ENCODE measurements at regions not wholly inside any gene's neighbourhood (a gene's known extent, or its start where the extent isn't known, plus 50 kb on each side); places are given as distances from the start of the nearest gene placed in this dataset.
"Not testable (repeated sequence)": the region's sequence is repeated elsewhere in the genome, so short reads cannot be mapped to it uniquely, and the experiment has no call there.

GRCh38 chr2:47708801-47709499, 74.0 kb upstream of the MSH6 start:
- TF ChIP-seq POLR2A (IDR thresholded peaks at IDR 0.05) = no peak
- TF ChIP-seq, protein P1, sequence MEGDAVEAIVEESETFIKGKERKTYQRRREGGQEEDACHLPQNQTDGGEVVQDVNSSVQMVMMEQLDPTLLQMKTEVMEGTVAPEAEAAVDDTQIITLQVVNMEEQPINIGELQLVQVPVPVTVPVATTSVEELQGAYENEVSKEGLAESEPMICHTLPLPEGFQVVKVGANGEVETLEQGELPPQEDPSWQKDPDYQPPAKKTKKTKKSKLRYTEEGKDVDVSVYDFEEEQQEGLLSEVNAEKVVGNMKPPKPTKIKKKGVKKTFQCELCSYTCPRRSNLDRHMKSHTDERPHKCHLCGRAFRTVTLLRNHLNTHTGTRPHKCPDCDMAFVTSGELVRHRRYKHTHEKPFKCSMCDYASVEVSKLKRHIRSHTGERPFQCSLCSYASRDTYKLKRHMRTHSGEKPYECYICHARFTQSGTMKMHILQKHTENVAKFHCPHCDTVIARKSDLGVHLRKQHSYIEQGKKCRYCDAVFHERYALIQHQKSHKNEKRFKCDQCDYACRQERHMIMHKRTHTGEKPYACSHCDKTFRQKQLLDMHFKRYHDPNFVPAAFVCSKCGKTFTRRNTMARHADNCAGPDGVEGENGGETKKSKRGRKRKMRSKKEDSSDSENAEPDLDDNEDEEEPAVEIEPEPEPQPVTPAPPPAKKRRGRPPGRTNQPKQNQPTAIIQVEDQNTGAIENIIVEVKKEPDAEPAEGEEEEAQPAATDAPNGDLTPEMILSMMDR (IDR thresholded peaks at IDR 0.05) = no peak
- H3K4me1 ChIP-seq = no peaks in the 10 kb centered on the region
- H3K36me3 ChIP-seq (replicated peaks in 1 of 2; ENCODE audit: insufficient read depth in 1 of 2, low read depth in 2 of 2) = no peaks in the 10 kb centered on the region
- intact Hi-C loops (cut with DNase I) = no loop called here
- 83 to 89% methylated on average over 4 of the region's 4 CpGs for WGBS, 2 donors
- no peak for DNase-seq
- no peaks in the 10 kb centered on the region for H3K9me3 ChIP-seq
- no peak for ATAC-seq
- no peak overlapping the region for H3K27ac ChIP-seq
- no peaks in the 10 kb centered on the region for H3K27me3 ChIP-seq
- no peak overlapping the region for H3K4me3 ChIP-seq

DNA sequence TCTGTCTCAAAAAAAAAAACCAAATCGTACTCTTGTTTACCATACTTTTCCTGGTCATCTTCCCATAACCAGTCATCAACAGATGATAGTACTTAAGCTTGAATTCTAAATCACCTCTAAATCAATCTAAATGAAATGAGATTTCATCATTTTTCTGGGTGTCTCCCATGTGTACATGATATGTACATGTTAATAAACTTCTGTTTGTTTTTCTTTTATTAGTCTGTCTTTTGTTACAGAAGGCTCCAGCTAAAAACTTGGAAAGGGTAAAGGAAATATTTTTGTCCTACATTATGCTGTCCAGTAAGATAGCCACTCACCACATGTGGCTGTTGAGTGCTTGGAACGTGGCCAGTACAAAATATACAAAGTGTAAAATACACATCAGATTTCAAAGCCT, 78.7 kb upstream of the MSH6 start:
- H3K27ac ChIP-seq = no peak overlapping the region
- DNase-seq (no peak), ATAC-seq (no peak)
- H3K9me3 ChIP-seq = no peaks in the 10 kb centered on the region
- H3K4me3 ChIP-seq = no peak overlapping the region
- H3K4me1 ChIP-seq = no peaks in the 10 kb centered on the region
- TF ChIP-seq POLR2A (IDR thresholded peaks at IDR 0.05) = no peak
- TF ChIP-seq, protein P1 (IDR thresholded peaks at IDR 0.05) = no peak
- 17% methylated on average over 2 of the region's 2 CpGs for WGBS, 2 donors
- no peaks in the 10 kb centered on the region for H3K36me3 ChIP-seq (replicated peaks in 1 of 2; ENCODE audit: insufficient read depth in 1 of 2, low read depth in 2 of 2)
- H3K27me3 ChIP-seq = no peaks in the 10 kb centered on the region
- intact Hi-C loops (cut with DNase I) = no loop called here

DNA sequence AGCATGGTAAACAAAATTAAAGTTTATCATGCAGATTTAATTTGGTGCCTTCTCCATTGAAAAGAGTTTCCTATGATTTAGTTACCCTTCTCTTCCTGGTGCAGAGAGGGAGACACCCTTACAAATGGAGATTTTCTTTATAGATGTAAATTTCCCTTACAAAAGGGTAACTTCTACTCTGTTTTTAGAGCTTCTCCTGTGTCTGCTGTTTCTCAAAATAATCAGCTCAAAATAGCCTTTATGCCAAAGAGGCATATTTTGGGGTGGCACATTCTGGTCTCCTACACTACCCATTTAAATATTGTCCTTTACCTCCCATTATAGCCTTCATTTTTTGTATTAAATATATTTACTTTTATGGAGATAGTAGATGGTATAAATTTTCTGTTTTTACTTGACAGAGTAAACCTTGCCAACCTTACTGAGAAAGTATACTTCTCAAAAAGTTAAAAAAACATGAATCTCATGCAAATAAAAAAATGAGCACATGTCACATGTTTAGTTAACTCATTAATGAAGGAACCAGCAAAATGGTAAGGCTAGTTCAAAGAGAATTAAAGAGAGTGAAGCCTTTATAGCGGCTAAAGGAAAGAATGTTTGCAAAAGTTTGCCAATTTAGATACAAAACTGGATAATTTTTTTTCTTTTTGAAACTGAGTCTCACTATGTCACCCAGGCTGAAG, 83.3 kb upstream of the MSH6 start:
- H3K4me3 ChIP-seq = no peak overlapping the region

DNA sequence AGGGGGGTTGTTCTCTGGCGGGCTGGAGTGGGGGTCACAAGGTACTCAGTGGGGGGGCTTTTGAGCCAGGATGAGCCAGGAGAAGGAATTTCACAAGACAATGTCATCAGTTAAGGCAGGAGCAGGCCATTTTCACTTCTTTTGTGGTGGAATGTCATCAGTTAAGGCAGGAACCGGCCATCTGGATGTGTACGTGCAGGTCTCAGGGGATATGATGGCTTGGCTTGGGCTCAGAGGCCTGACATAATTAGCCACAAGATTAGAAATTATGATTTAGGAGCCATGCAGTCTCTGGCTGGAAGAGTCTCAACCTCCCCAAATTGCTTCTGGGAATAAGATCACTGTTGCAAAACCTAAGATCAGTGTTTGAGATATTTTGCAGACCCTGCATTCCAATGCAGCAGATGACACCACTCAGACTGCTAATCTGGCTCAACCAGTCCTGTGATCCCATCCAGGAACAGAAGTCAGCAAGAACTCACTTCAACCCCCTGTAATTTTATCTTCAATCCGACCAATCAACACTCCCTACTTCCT, 84.4 kb upstream of the MSH6 start:
- WGBS, 2 donors = 60 to 73% methylated on average over 4 of the region's 4 CpGs
- H3K4me3 ChIP-seq; H3K27ac ChIP-seq; H3K4me1 ChIP-seq; ATAC-seq; H3K27me3 ChIP-seq; intact Hi-C loops (cut with DNase I); H3K36me3 ChIP-seq (replicated peaks in 1 of 2; ENCODE audit: insufficient read depth in 1 of 2, low read depth in 2 of 2); H3K9me3 ChIP-seq: not testable (repeated sequence)
- peak in 3 of 4 donors; percentile 16 to 45 (median 18) for DNase-seq

More for the DNA sequence above, 83.3 kb upstream of the MSH6 start:
- Histone ChIP-seq H3K27me3 (no peaks in the 10 kb centered on the region), H3K36me3 (replicated peaks in 1 of 2; ENCODE audit: insufficient read depth in 1 of 2, low read depth in 2 of 2) (no peaks in the 10 kb centered on the region), H3K27ac (no peak overlapping the region), H3K4me1 (no peaks in the 10 kb centered on the region), H3K9me3 (no peaks in the 10 kb centered on the region)
- WGBS, 2 donors = 92 to 93% methylated on average over 1 of the region's 1 CpG
- DNase-seq (no peak), ATAC-seq (no peak)
- intact Hi-C loops (cut with DNase I) = no loop called here
- TF ChIP-seq, protein P1 (IDR thresholded peaks at IDR 0.05) = no peak
- TF ChIP-seq POLR2A (IDR thresholded peaks at IDR 0.05) = no peak

DNA sequence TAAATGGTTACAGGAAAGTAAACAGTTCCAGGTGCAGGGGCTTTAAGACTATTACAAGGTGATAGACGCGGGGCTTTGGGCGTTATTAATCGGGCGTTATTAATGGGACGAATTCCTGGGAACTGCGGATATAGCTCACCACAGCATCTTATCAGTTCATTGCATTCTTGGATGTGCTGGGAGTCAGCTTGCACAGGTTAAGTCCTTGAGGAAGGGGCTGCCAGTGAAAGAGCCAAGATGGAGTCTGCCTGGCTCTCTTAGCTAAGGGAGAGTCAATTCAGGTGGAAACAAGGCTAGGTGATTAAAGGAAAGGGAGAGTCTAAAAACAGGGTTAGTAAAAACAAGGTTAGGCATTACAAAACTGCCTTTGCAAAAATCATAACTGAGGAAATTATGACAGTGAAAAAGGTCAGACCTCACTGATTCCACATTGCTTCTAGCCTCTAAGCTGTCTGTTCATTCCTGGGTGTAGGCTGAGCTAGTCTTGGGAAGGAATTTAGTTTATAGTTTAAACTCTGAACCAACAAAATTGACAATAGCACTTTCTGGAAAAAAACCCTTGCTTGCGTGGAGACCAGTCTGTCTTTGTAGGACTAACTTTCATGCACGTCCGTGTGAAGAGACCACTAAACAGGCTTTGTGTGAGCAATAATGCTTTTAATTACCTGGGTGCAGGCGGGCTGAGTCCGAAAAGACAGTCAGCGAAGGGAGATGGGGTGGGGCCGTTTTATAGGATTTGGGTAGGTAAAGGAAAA, 85.1 kb upstream of the MSH6 start:
- ATAC-seq; intact Hi-C loops (cut with DNase I); H3K27ac ChIP-seq; DNase-seq; H3K4me3 ChIP-seq; H3K27me3 ChIP-seq; H3K4me1 ChIP-seq; H3K36me3 ChIP-seq (replicated peaks in 1 of 2; ENCODE audit: insufficient read depth in 1 of 2, low read depth in 2 of 2); H3K9me3 ChIP-seq: not testable (repeated sequence)
- 55 to 61% methylated on average over 14 of the region's 14 CpGs for WGBS, 2 donors
